Mucosa of descending colon (tissue), 3 donors: ENCODE measurements at regions not wholly inside any gene's neighbourhood (a gene's known extent, or its start where the extent isn't known, plus 50 kb on each side); places are given as distances from the start of the nearest gene placed in this dataset.
"Not testable (repeated sequence)": the region's sequence is repeated elsewhere in the genome, so short reads cannot be mapped to it uniquely, and the experiment has no call there.

Experiments
- ATAC-seq: fragments of 200-7000 bp; cut with Tn5 transposase; one replicate; pipeline ENCODE4 v1.9.1; 2020; ENCODE audit warnings: mild to moderate bottlenecking, moderate library complexity
- DNase-seq, 3 donors: peaks; one replicate each; pipeline ENCODE4 v3.0.0-alpha.2; 2020
- H3K36me3 ChIP-seq: fragments of 200-600 bp; one replicate; pipeline ENCODE4 v1.8.0; 2021; ENCODE audit warnings: low read depth, mild to moderate bottlenecking
- H3K4me1 ChIP-seq: fragments of 200-600 bp; one replicate; pipeline ENCODE4 v1.8.0; 2021; ENCODE audit warnings: low read depth, mild to moderate bottlenecking
- H3K4me3 ChIP-seq: fragments of 200-600 bp; one replicate; pipeline ENCODE4 v1.8.0; 2021; ENCODE audit warnings: mild to moderate bottlenecking
- H3K9me3 ChIP-seq: fragments of 200-600 bp; one replicate; pipeline ENCODE4 v1.8.0; 2021; ENCODE audit warnings: mild to moderate bottlenecking
- CTCF ChIP-seq: fragments of 200-600 bp; IDR thresholded peaks from one replicate; pipeline ENCODE4 v1.8.0; 2022; ENCODE audit warnings: antibody characterized with exemption, mild to moderate bottlenecking
- intact Hi-C, 2 donors: fragments of 100-400 bp; cut with DNase I in 1 of 2; cut with micrococcal nuclease in 1 of 2; formaldehyde crosslinking; loops; one replicate each; pipeline versions ENCODE4 v1.11.0 to v1.11.1; 2022; cut with DNase I, micrococcal nuclease
- donor health status: DM: no; HTN: no; CAD: no; lungs with moderate emphysema.
- donor health status: DM: no; HTN: no; CAD: no.
- donor health status: DM: no; HTN: yes; CAD: no.

GRCh38 chr5:128857076-128857677 is 108.1 kb upstream of the SLC27A6 start:
- no peaks in the 10 kb centered on the region for H3K36me3 ChIP-seq
- no peak for TF ChIP-seq CTCF
- intact Hi-C loops, result no loop called here
- ATAC-seq, result no peak
- no peak for DNase-seq
- H3K9me3 ChIP-seq, result no peaks in the 10 kb centered on the region
- H3K4me3 ChIP-seq, result no peak overlapping the region
- H3K4me1 ChIP-seq, result no peaks in the 10 kb centered on the region

- Histone ChIP-seq H3K36me3 (no peaks in the 10 kb centered on the region), H3K4me3 (no peak overlapping the region), H3K9me3 (no peaks in the 10 kb centered on the region), H3K4me1 (no peaks in the 10 kb centered on the region)
- intact Hi-C loops, result no loop called here
- DNase-seq (no peak), ATAC-seq (no peak)
- no peak for TF ChIP-seq CTCF
These were observed 106.3 kb upstream of the SLC27A6 start for GRCh38 chr5:128858995-128859394.

GRCh38 chr5:128861155-128861554 is 104.1 kb upstream of the SLC27A6 start:
- DNase-seq, H3K4me3 ChIP-seq, intact Hi-C loops, ATAC-seq, H3K4me1 ChIP-seq, H3K9me3 ChIP-seq, H3K36me3 ChIP-seq: not testable (repeated sequence)

- H3K4me1 ChIP-seq, result no peaks in the 10 kb centered on the region
- no peak for TF ChIP-seq CTCF
- H3K9me3 ChIP-seq, result no peaks in the 10 kb centered on the region
- no peak overlapping the region for H3K4me3 ChIP-seq
- H3K36me3 ChIP-seq, result no peaks in the 10 kb centered on the region
- intact Hi-C loops, result no loop called here
- no peak for DNase-seq
- ATAC-seq, result no peak
These were observed 95.3 kb upstream of the SLC27A6 start for GRCh38 chr5:128869970-128870369.

- no peak for DNase-seq
- no peaks in the 10 kb centered on the region for H3K36me3 ChIP-seq
- H3K9me3 ChIP-seq, result no peaks in the 10 kb centered on the region
- no peak for ATAC-seq
- no peak for TF ChIP-seq CTCF
- no peak overlapping the region for H3K4me3 ChIP-seq
- intact Hi-C loops, result no loop called here
- no peaks in the 10 kb centered on the region for H3K4me1 ChIP-seq
These were observed 94.9 kb upstream of the SLC27A6 start for GRCh38 chr5:128870373-128870772.

GRCh38 chr5:128870923-128871322 is 94.4 kb upstream of the SLC27A6 start:
- Histone ChIP-seq H3K4me3 (no peak overlapping the region), H3K36me3 (no peaks in the 10 kb centered on the region), H3K9me3 (no peaks in the 10 kb centered on the region), H3K4me1 (no peaks in the 10 kb centered on the region)
- ATAC-seq, result no peak
- no peak for DNase-seq
- TF ChIP-seq CTCF, result no peak
- intact Hi-C loops, result no loop called here
